VCaP (cell line): ENCODE measurements at regions not wholly inside any gene's neighbourhood (a gene's known extent, or its start where the extent isn't known, plus 50 kb on each side); places are given as distances from the start of the nearest gene placed in this dataset.

Experiments
- H3K27ac ChIP-seq: fragments of 450-650 bp; 2 replicates; pipeline ENCODE4 v1.5.1; 2017
- TF ChIP-seq, protein P1 (sequence below): fragments of 450-650 bp; conservative IDR thresholded peaks from 2 replicates; pipeline ENCODE4 v1.5.1; 2017; ENCODE audit warnings: mild to moderate bottlenecking, moderate library complexity

- TF ChIP-seq, protein P1, sequence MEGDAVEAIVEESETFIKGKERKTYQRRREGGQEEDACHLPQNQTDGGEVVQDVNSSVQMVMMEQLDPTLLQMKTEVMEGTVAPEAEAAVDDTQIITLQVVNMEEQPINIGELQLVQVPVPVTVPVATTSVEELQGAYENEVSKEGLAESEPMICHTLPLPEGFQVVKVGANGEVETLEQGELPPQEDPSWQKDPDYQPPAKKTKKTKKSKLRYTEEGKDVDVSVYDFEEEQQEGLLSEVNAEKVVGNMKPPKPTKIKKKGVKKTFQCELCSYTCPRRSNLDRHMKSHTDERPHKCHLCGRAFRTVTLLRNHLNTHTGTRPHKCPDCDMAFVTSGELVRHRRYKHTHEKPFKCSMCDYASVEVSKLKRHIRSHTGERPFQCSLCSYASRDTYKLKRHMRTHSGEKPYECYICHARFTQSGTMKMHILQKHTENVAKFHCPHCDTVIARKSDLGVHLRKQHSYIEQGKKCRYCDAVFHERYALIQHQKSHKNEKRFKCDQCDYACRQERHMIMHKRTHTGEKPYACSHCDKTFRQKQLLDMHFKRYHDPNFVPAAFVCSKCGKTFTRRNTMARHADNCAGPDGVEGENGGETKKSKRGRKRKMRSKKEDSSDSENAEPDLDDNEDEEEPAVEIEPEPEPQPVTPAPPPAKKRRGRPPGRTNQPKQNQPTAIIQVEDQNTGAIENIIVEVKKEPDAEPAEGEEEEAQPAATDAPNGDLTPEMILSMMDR: no peak
- H3K27ac ChIP-seq: no peak overlapping the region
Observed at GRCh38 chr11:122367809-122368231, 251.8 kb upstream of the BLID start.

DNA sequence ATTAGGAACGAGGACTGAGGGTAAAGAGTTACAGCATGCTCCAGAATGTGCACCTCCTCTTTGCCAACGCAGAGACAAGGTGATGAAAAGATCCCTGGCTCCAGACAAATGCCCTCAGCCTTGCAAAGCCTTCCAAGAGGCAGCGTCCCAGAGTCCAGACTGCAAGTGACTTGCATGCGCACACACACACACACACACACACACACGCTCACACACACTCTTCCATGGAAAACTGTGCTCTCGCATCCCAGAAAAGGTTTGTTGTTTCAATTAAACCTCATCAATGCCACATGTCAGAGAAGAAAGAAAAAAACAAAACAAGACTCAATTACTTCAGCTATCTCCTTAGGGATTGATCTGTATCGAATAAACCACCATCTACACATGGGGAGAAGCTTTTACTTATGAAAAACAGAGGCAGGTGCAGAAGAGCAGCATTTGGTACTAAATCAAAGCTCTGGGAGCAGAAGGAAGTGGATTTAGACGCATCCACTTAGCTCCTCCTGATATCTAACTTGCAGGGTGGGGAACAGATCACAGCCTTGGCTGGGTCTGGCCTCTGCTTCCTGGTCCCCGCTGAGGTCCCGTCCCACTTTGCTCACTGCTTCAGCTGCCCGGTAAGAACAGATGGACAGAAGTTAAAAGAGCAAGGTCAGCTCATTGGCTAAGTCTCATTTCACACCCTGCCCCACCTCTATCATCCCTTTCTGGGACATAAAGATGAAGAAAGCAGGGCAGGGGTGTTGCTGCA, 249.8 kb upstream of the BLID start:
- H3K27ac ChIP-seq: no peak overlapping the region
- TF ChIP-seq, protein P1: no peak

- TF ChIP-seq, protein P1: no peak
- no peak overlapping the region for H3K27ac ChIP-seq
Observed at GRCh38 chr11:122363296-122363695, 247.3 kb upstream of the BLID start.

GRCh38 chr11:122362381-122362780, 246.4 kb upstream of the BLID start:
- TF ChIP-seq, protein P1: no peak
- no peak overlapping the region for H3K27ac ChIP-seq

- TF ChIP-seq, protein P1: no peak
- no peak overlapping the region for H3K27ac ChIP-seq
Observed at GRCh38 chr11:122360875-122361274, 244.9 kb upstream of the BLID start.

DNA sequence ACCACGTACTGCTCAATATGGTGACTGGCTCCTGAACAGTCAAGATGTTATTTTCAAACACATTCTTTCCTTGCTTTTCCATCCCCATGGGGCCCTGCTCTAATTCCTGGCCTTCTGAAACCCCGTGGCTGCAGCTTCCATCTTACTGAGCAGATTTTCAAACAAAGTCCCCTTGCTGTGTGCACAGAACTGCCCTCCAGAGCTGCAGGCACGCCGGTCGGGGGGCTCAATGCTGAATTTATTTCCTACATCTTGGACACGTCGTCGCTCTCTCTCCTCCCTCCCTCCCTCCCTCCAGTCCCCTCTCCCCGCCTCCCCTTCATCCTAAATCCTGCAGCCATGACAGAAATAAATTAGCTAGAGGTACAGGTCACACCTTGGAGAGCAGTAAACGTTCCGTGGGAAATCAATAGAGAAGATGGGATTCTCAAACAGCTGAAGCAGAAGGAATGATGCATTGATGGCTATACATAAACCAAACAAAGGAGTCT, 243.1 kb upstream of the BLID start:
- TF ChIP-seq, protein P1: no peak
- no peak overlapping the region for H3K27ac ChIP-seq

DNA sequence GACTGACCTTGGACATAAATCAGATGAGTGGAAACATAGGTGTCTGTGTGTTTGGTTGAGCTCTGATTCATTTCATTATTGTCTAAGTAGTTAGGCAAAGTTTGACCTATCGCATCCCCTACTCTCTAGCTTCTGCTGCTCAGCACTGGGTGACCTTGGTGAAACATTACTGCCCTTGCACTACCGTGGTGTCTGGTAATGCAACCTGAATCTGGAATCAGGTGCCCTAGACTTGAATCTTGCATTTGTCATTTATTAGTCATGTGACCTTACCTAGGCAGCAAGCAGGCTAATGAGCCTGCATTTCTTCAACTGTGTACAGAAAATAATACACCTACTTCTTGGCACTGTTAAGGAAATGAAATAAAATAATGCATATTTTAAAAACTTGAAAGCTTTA, 242.3 kb upstream of the BLID start:
- TF ChIP-seq, protein P1: no peak
- H3K27ac ChIP-seq: no peak overlapping the region
